ENCODE measurements at regions not wholly inside any gene's neighbourhood (a gene's known extent, or its start where the extent isn't known, plus 50 kb on each side); places are given as distances from the start of the nearest gene placed in this dataset.

- no peak for FAIRE-seq
- no peak for DNase-seq (ENCODE audit: insufficient read length, low spot score)
These were observed 1095.1 kb downstream of the IGSF11 start for GRCh38 chr3:117939425-117940027.

GRCh38 chr3:117941015-117941414 lies 1093.6 kb downstream of the IGSF11 start:
- no peak for FAIRE-seq

GRCh38 chr3:117941756-117942155 lies 1092.9 kb downstream of the IGSF11 start:
- FAIRE-seq (no peak), DNase-seq (ENCODE audit: insufficient read length, low spot score) (no peak)

More at GRCh38 chr3:117941015-117941414, 1093.6 kb downstream of the IGSF11 start:
- no peak for DNase-seq (ENCODE audit: insufficient read length, low spot score)

GRCh38 chr3:117954131-117954530 lies 1080.5 kb downstream of the IGSF11 start:
- FAIRE-seq, result no peak
- DNase-seq (ENCODE audit: insufficient read length, low spot score), result no peak

- DNase-seq (ENCODE audit: insufficient read length, low spot score) (no peak), FAIRE-seq (no peak)
These were observed 1079.5 kb downstream of the IGSF11 start for GRCh38 chr3:117955196-117955595.

- FAIRE-seq (no peak), DNase-seq (ENCODE audit: insufficient read length, low spot score) (no peak)
These were observed 1076.6 kb downstream of the IGSF11 start for GRCh38 chr3:117958027-117958426.

GRCh38 chr3:117962750-117963149 lies 1071.9 kb downstream of the IGSF11 start:
- FAIRE-seq, result no peak
- no peak for DNase-seq (ENCODE audit: insufficient read length, low spot score)

- FAIRE-seq, result no peak
- DNase-seq (ENCODE audit: insufficient read length, low spot score), result no peak
These were observed 1070.8 kb downstream of the IGSF11 start for GRCh38 chr3:117963858-117964257.

- DNase-seq (ENCODE audit: insufficient read length, low spot score) (no peak), FAIRE-seq (no peak)
These were observed 1069.8 kb downstream of the IGSF11 start for GRCh38 chr3:117964814-117965213.

GRCh38 chr3:117977504-117978228 lies 1057.0 kb downstream of the IGSF11 start:
- FAIRE-seq, result no peak

GRCh38 chr3:117979466-117979865 lies 1055.2 kb downstream of the IGSF11 start:
- FAIRE-seq (no peak), DNase-seq (ENCODE audit: insufficient read length, low spot score) (no peak)

More at GRCh38 chr3:117977504-117978228, 1057.0 kb downstream of the IGSF11 start:
- no peak for DNase-seq (ENCODE audit: insufficient read length, low spot score)

GRCh38 chr3:117987256-117987655 lies 1047.4 kb downstream of the IGSF11 start:
- DNase-seq (ENCODE audit: insufficient read length, low spot score) (no peak), FAIRE-seq (no peak)

GRCh38 chr3:117989982-117990381 lies 1044.7 kb downstream of the IGSF11 start:
- DNase-seq (ENCODE audit: insufficient read length, low spot score) (no peak), FAIRE-seq (no peak)

- no peak for DNase-seq (ENCODE audit: insufficient read length, low spot score)
- no peak for FAIRE-seq
These were observed 1044.0 kb downstream of the IGSF11 start for GRCh38 chr3:117990627-117991026.

GRCh38 chr3:117995842-117996437 lies 1038.7 kb downstream of the IGSF11 start:
- DNase-seq (ENCODE audit: insufficient read length, low spot score), result no peak
- no peak for FAIRE-seq

GRCh38 chr3:117997201-117998049 lies 1037.2 kb downstream of the IGSF11 start:
- peak; percentile 39 for DNase-seq (ENCODE audit: insufficient read length, low spot score)

GRCh38 chr3:117998071-117998470 lies 1036.6 kb downstream of the IGSF11 start:
- no peak for DNase-seq (ENCODE audit: insufficient read length, low spot score)
- FAIRE-seq, result no peak

More at GRCh38 chr3:117997201-117998049, 1037.2 kb downstream of the IGSF11 start:
- FAIRE-seq, result peak; percentile 88

- no peak for DNase-seq (ENCODE audit: insufficient read length, low spot score)
- FAIRE-seq, result no peak
These were observed 1034.4 kb downstream of the IGSF11 start for GRCh38 chr3:118000219-118000618.

- no peak for DNase-seq (ENCODE audit: insufficient read length, low spot score)
- FAIRE-seq, result no peak
These were observed 1033.3 kb downstream of the IGSF11 start for GRCh38 chr3:118001380-118001779.

- FAIRE-seq (no peak), DNase-seq (ENCODE audit: insufficient read length, low spot score) (no peak)
These were observed 1022.7 kb downstream of the IGSF11 start for GRCh38 chr3:118011910-118012309.

- DNase-seq (ENCODE audit: insufficient read length, low spot score), result no peak
- FAIRE-seq, result no peak
These were observed 1005.6 kb downstream of the IGSF11 start for GRCh38 chr3:118029049-118029448.
